ENCODE measurements at regions not wholly inside any gene's neighbourhood (a gene's known extent, or its start where the extent isn't known, plus 50 kb on each side); places are given as distances from the start of the nearest gene placed in this dataset.

- H3K4me1 ChIP-seq (ENCODE audit: insufficient read depth, insufficient read length), result no peaks in the 10 kb centered on the region
- H3K27me3 ChIP-seq (ENCODE audit: insufficient read depth, insufficient read length), result no peaks in the 10 kb centered on the region
- no peak overlapping the region for H3K9ac ChIP-seq (ENCODE audit: insufficient read length, low read depth)
- no peak overlapping the region for H3K4me3 ChIP-seq (ENCODE audit: insufficient read length, low read depth)
- no peak for TF ChIP-seq SUZ12 (IDR thresholded peaks at IDR 0.05; ENCODE audit: extremely low read depth, insufficient read depth, insufficient read length)
- TF ChIP-seq ZNF274 (IDR thresholded peaks at IDR 0.05; ENCODE audit: low read depth, low read length), result no peak
- TF ChIP-seq YY1 (IDR thresholded peaks at IDR 0.05; ENCODE audit: insufficient read depth, insufficient read length), result no peak
- DNase-seq (ENCODE audit: low read depth, low spot score), result no peak
- H3K36me3 ChIP-seq (ENCODE audit: insufficient read depth, insufficient read length, low read length), result no peaks in the 10 kb centered on the region
- H3K9me3 ChIP-seq (ENCODE audit: insufficient read depth, low read length), result no peaks in the 10 kb centered on the region
Measured at GRCh38 chr2:188000189-188000588, 291.5 kb upstream of the GULP1 start.

GRCh38 chr2:188003800-188004199 is 287.9 kb upstream of the GULP1 start:
- H3K27me3 ChIP-seq (ENCODE audit: insufficient read depth, insufficient read length), result no peaks in the 10 kb centered on the region
- TF ChIP-seq YY1 (IDR thresholded peaks at IDR 0.05; ENCODE audit: insufficient read depth, insufficient read length), result no peak
- TF ChIP-seq SUZ12 (IDR thresholded peaks at IDR 0.05; ENCODE audit: extremely low read depth, insufficient read depth, insufficient read length), result no peak
- no peak for TF ChIP-seq ZNF274 (IDR thresholded peaks at IDR 0.05; ENCODE audit: low read depth, low read length)
- H3K9me3 ChIP-seq (ENCODE audit: insufficient read depth, low read length), result no peaks in the 10 kb centered on the region
- no peak overlapping the region for H3K4me3 ChIP-seq (ENCODE audit: insufficient read length, low read depth)
- H3K36me3 ChIP-seq (ENCODE audit: insufficient read depth, insufficient read length, low read length), result no peaks in the 10 kb centered on the region
- no peak for DNase-seq (ENCODE audit: low read depth, low spot score)
- H3K9ac ChIP-seq (ENCODE audit: insufficient read length, low read depth), result no peak overlapping the region
- H3K4me1 ChIP-seq (ENCODE audit: insufficient read depth, insufficient read length), result no peaks in the 10 kb centered on the region

- DNase-seq (ENCODE audit: low read depth, low spot score), result no peak
- no peaks in the 10 kb centered on the region for H3K36me3 ChIP-seq (ENCODE audit: insufficient read depth, insufficient read length, low read length)
- H3K27me3 ChIP-seq (ENCODE audit: insufficient read depth, insufficient read length), result no peaks in the 10 kb centered on the region
- H3K9ac ChIP-seq (ENCODE audit: insufficient read length, low read depth), result no peak overlapping the region
- H3K4me1 ChIP-seq (ENCODE audit: insufficient read depth, insufficient read length), result no peaks in the 10 kb centered on the region
- no peaks in the 10 kb centered on the region for H3K9me3 ChIP-seq (ENCODE audit: insufficient read depth, low read length)
- no peak overlapping the region for H3K4me3 ChIP-seq (ENCODE audit: insufficient read length, low read depth)
- TF ChIP-seq ZNF274 (IDR thresholded peaks at IDR 0.05; ENCODE audit: low read depth, low read length) (no peak), YY1 (IDR thresholded peaks at IDR 0.05; ENCODE audit: insufficient read depth, insufficient read length) (no peak), SUZ12 (IDR thresholded peaks at IDR 0.05; ENCODE audit: extremely low read depth, insufficient read depth, insufficient read length) (no peak)
Measured at GRCh38 chr2:188013767-188014166, 277.9 kb upstream of the GULP1 start.

- no peak overlapping the region for H3K9ac ChIP-seq (ENCODE audit: insufficient read length, low read depth)
Measured at GRCh38 chr2:188016917-188017316, 274.8 kb upstream of the GULP1 start.

GRCh38 chr2:188022389-188022788 is 269.3 kb upstream of the GULP1 start:
- Histone ChIP-seq H3K9me3 (ENCODE audit: insufficient read depth, low read length) (peaks cover 27% of the 10 kb centered on the region), H3K4me1 (ENCODE audit: insufficient read depth, insufficient read length) (no peaks in the 10 kb centered on the region), H3K27me3 (ENCODE audit: insufficient read depth, insufficient read length) (no peaks in the 10 kb centered on the region), H3K9ac (ENCODE audit: insufficient read length, low read depth) (no peak overlapping the region), H3K4me3 (ENCODE audit: insufficient read length, low read depth) (no peak overlapping the region), H3K36me3 (ENCODE audit: insufficient read depth, insufficient read length, low read length) (no peaks in the 10 kb centered on the region)
- TF ChIP-seq ZNF274 (IDR thresholded peaks at IDR 0.05; ENCODE audit: low read depth, low read length), result no peak
- no peak for TF ChIP-seq SUZ12 (IDR thresholded peaks at IDR 0.05; ENCODE audit: extremely low read depth, insufficient read depth, insufficient read length)
- no peak for TF ChIP-seq YY1 (IDR thresholded peaks at IDR 0.05; ENCODE audit: insufficient read depth, insufficient read length)
- DNase-seq (ENCODE audit: low read depth, low spot score), result no peak

More at GRCh38 chr2:188016917-188017316, 274.8 kb upstream of the GULP1 start:
- Histone ChIP-seq H3K4me1 (ENCODE audit: insufficient read depth, insufficient read length) (no peaks in the 10 kb centered on the region), H3K27me3 (ENCODE audit: insufficient read depth, insufficient read length) (no peaks in the 10 kb centered on the region), H3K36me3 (ENCODE audit: insufficient read depth, insufficient read length, low read length) (no peaks in the 10 kb centered on the region), H3K4me3 (ENCODE audit: insufficient read length, low read depth) (no peak overlapping the region), H3K9me3 (ENCODE audit: insufficient read depth, low read length) (peaks cover 27% of the 10 kb centered on the region)
- DNase-seq (ENCODE audit: low read depth, low spot score), result no peak
- TF ChIP-seq SUZ12 (IDR thresholded peaks at IDR 0.05; ENCODE audit: extremely low read depth, insufficient read depth, insufficient read length), result no peak
- TF ChIP-seq YY1 (IDR thresholded peaks at IDR 0.05; ENCODE audit: insufficient read depth, insufficient read length), result no peak
- no peak for TF ChIP-seq ZNF274 (IDR thresholded peaks at IDR 0.05; ENCODE audit: low read depth, low read length)

- H3K9me3 ChIP-seq (ENCODE audit: insufficient read depth, low read length), result peaks cover 27% of the 10 kb centered on the region
- DNase-seq (ENCODE audit: low read depth, low spot score), result no peak
- no peaks in the 10 kb centered on the region for H3K27me3 ChIP-seq (ENCODE audit: insufficient read depth, insufficient read length)
- TF ChIP-seq SUZ12 (IDR thresholded peaks at IDR 0.05; ENCODE audit: extremely low read depth, insufficient read depth, insufficient read length), result no peak
- no peak for TF ChIP-seq ZNF274 (IDR thresholded peaks at IDR 0.05; ENCODE audit: low read depth, low read length)
- no peak for TF ChIP-seq YY1 (IDR thresholded peaks at IDR 0.05; ENCODE audit: insufficient read depth, insufficient read length)
- no peak overlapping the region for H3K9ac ChIP-seq (ENCODE audit: insufficient read length, low read depth)
- H3K4me1 ChIP-seq (ENCODE audit: insufficient read depth, insufficient read length), result no peaks in the 10 kb centered on the region
- no peak overlapping the region for H3K4me3 ChIP-seq (ENCODE audit: insufficient read length, low read depth)
- no peaks in the 10 kb centered on the region for H3K36me3 ChIP-seq (ENCODE audit: insufficient read depth, insufficient read length, low read length)
Measured at GRCh38 chr2:188023035-188023434, 268.6 kb upstream of the GULP1 start.

- Histone ChIP-seq H3K27me3 (ENCODE audit: insufficient read depth, insufficient read length) (no peaks in the 10 kb centered on the region), H3K9ac (ENCODE audit: insufficient read length, low read depth) (no peak overlapping the region), H3K4me3 (ENCODE audit: insufficient read length, low read depth) (no peak overlapping the region), H3K36me3 (ENCODE audit: insufficient read depth, insufficient read length, low read length) (no peaks in the 10 kb centered on the region), H3K4me1 (ENCODE audit: insufficient read depth, insufficient read length) (peaks cover 2% of the 10 kb centered on the region), H3K9me3 (ENCODE audit: insufficient read depth, low read length) (peaks cover 21% of the 10 kb centered on the region)
- no peak for DNase-seq (ENCODE audit: low read depth, low spot score)
- TF ChIP-seq YY1 (IDR thresholded peaks at IDR 0.05; ENCODE audit: insufficient read depth, insufficient read length), result no peak
- TF ChIP-seq SUZ12 (IDR thresholded peaks at IDR 0.05; ENCODE audit: extremely low read depth, insufficient read depth, insufficient read length), result no peak
Measured at GRCh38 chr2:188024811-188025210, 266.9 kb upstream of the GULP1 start.

GRCh38 chr2:188028739-188029138 is 262.9 kb upstream of the GULP1 start:
- Histone ChIP-seq H3K9ac (ENCODE audit: insufficient read length, low read depth) (no peak overlapping the region), H3K9me3 (ENCODE audit: insufficient read depth, low read length) (no peaks in the 10 kb centered on the region), H3K4me3 (ENCODE audit: insufficient read length, low read depth) (no peak overlapping the region), H3K36me3 (ENCODE audit: insufficient read depth, insufficient read length, low read length) (no peaks in the 10 kb centered on the region), H3K27me3 (ENCODE audit: insufficient read depth, insufficient read length) (no peaks in the 10 kb centered on the region), H3K4me1 (ENCODE audit: insufficient read depth, insufficient read length) (peaks cover 5% of the 10 kb centered on the region)
- no peak for DNase-seq (ENCODE audit: low read depth, low spot score)
- TF ChIP-seq ZNF274 (IDR thresholded peaks at IDR 0.05; ENCODE audit: low read depth, low read length), result no peak
- TF ChIP-seq SUZ12 (IDR thresholded peaks at IDR 0.05; ENCODE audit: extremely low read depth, insufficient read depth, insufficient read length), result no peak
- TF ChIP-seq YY1 (IDR thresholded peaks at IDR 0.05; ENCODE audit: insufficient read depth, insufficient read length), result no peak
